ENCODE measurements at regions not wholly inside any gene's neighbourhood (a gene's known extent, or its start where the extent isn't known, plus 50 kb on each side); places are given as distances from the start of the nearest gene placed in this dataset.

DNA sequence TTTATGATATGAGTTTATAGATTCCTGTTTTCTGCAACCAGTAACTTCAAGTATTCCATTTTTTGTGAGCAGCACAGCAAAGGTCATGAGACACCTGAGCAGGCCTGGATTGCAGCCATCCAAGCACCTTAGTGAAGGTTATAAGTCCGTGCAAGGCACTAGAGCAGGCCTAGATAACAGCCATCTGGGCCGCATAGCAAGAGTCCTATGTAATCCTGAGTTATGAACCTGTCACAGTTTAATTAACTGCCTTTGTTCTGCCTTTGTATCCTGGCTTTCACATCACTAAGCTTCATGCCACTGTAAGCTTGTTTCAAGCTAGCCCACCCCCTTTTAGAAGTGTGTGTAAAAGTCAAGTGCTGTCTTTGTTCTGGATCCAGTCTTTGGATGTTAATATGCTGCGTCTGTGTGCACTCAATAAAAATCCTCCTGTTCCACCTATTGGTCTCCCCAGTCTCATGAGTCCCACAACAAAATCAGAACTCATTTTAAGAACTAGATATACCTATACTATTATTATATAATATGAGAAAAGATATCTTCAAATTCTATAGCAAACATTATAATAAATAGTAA is 556.2 kb upstream of the CHRM3 start:
- TF ChIP-seq CTCF (IDR thresholded peaks at IDR 0.05) (no peak), EZH2 (IDR thresholded peaks at IDR 0.05; ENCODE audit: borderline replicate concordance, insufficient read depth, low read depth, low read length, poor library complexity, severe bottlenecking) (no peak)

Measured in B cell (primary cell).